Activated B cell treated with CpG ODN at 0.5 μM for 24 hours (primary cell): ENCODE measurements at regions not wholly inside any gene's neighbourhood (a gene's known extent, or its start where the extent isn't known, plus 50 kb on each side); places are given as distances from the start of the nearest gene placed in this dataset.
"Not testable (repeated sequence)": the region's sequence is repeated elsewhere in the genome, so short reads cannot be mapped to it uniquely, and the experiment has no call there.

Source experiments
- ATAC-seq: fragments of 200-7000 bp; cut with Tn5 transposase; one replicate; pipeline ENCODE4 v1.10.0; 2021; ENCODE audit warnings: low read depth, mild to moderate bottlenecking, moderate library complexity
- CTCF ChIA-PET: fragments of 350-600 bp; sonication (Branson Sonifier 250); formaldehyde crosslinking; loops from one replicate; lab custom pipeline; 2021; ENCODE audit warnings: antibody characterized with exemption; lab: Charles Lee
- POLR2A ChIA-PET: fragments of 350-600 bp; sonication (Branson Sonifier 250); formaldehyde crosslinking; loops from one replicate; lab custom pipeline; 2021; ENCODE audit warnings: antibody characterized with exemption; lab: Charles Lee
- DNase-seq: peaks from one replicate; pipeline ENCODE4 v3.0.0; 2022
- H3K27ac Mint-ChIP-seq: one replicate; pipeline ENCODE4 v1.8.0; 2020; ENCODE audit warnings: mixed read lengths
- H3K27me3 Mint-ChIP-seq: one replicate; pipeline ENCODE4 v1.8.0; 2021; ENCODE audit warnings: mixed read lengths
- H3K36me3 Mint-ChIP-seq: one replicate; pipeline ENCODE4 v1.8.0; 2021; ENCODE audit warnings: low read depth, mixed read lengths
- H3K4me1 Mint-ChIP-seq: one replicate; pipeline ENCODE4 v1.8.0; 2021; ENCODE audit warnings: mixed read lengths
- H3K4me3 Mint-ChIP-seq: one replicate; pipeline ENCODE4 v1.8.0; 2020; ENCODE audit warnings: mild to moderate bottlenecking, mixed read lengths
- H3K9me3 Mint-ChIP-seq: one replicate; pipeline ENCODE4 v1.8.0; 2020; ENCODE audit warnings: mixed read lengths
- intact Hi-C: fragments of 100-400 bp; cut with micrococcal nuclease; formaldehyde crosslinking; loops from one replicate; pipeline ENCODE4 v1.15.1; 2024
- TF ChIP-seq, protein P1 (sequence below): fragments of 200-600 bp; IDR thresholded peaks from one replicate; pipeline ENCODE4 v1.8.0; 2022; ENCODE audit warnings: antibody characterized with exemption, mild to moderate bottlenecking

DNA sequence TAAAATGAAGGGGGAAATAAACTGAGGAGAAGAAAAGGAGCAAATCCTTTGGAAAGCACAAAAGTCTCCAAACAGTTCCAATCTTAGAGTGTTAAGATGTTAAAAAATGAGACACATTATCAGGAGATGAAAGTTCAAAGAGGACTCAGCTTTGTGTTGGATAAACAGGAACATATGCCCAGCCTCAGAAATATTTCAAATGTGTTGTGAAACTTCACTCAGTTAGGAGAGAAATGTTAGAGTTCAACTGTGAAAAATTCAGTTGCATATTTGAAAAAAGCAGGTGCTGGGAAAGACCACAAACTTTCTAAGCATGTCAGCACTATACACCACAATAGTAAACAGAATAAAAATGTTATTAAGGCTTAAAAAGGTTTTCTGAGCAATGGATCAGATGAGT lies 136.8 kb upstream of the PRKD1 start:
- no peak for ATAC-seq
- TF ChIP-seq, protein P1, sequence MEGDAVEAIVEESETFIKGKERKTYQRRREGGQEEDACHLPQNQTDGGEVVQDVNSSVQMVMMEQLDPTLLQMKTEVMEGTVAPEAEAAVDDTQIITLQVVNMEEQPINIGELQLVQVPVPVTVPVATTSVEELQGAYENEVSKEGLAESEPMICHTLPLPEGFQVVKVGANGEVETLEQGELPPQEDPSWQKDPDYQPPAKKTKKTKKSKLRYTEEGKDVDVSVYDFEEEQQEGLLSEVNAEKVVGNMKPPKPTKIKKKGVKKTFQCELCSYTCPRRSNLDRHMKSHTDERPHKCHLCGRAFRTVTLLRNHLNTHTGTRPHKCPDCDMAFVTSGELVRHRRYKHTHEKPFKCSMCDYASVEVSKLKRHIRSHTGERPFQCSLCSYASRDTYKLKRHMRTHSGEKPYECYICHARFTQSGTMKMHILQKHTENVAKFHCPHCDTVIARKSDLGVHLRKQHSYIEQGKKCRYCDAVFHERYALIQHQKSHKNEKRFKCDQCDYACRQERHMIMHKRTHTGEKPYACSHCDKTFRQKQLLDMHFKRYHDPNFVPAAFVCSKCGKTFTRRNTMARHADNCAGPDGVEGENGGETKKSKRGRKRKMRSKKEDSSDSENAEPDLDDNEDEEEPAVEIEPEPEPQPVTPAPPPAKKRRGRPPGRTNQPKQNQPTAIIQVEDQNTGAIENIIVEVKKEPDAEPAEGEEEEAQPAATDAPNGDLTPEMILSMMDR = no peak
- intact Hi-C loops = no loop called here
- Mint-ChIP-seq H3K27ac (no peak overlapping the region), H3K27me3 (no peaks in the 10 kb centered on the region), H3K4me3 (no peak overlapping the region), H3K4me1 (no peaks in the 10 kb centered on the region), H3K36me3 (no peaks in the 10 kb centered on the region), H3K9me3 (no peaks in the 10 kb centered on the region)
- CTCF ChIA-PET = no interaction called here
- no peak for DNase-seq
- POLR2A ChIA-PET = no interaction called here

DNA sequence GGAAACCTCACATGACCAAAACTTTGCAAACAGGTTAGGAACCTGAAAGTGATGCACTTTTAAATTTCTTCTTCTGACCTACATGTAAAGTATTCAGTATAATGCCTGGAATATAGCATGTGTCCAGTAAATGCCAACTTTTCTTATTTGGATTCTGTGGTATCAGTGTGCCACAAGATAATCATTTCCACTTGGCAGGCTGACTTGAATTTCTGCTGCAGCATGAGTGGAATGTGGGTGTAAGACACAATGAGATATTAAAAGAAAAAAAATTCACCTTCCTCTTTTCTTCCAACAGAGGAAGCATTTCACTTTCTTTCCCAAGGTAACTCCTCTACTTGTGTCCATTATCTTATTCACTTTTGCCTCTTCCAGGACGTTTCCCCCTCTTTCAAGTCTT lies 141.9 kb upstream of the PRKD1 start:
- Mint-ChIP-seq H3K27me3 (no peaks in the 10 kb centered on the region), H3K36me3 (no peaks in the 10 kb centered on the region), H3K27ac (no peak overlapping the region), H3K4me1 (no peaks in the 10 kb centered on the region), H3K9me3 (peaks cover 11% of the 10 kb centered on the region), H3K4me3 (no peak overlapping the region)
- intact Hi-C loops = no loop called here
- CTCF ChIA-PET = no interaction called here
- POLR2A ChIA-PET = no interaction called here
- DNase-seq (no peak), ATAC-seq (no peak)
- TF ChIP-seq, protein P1 = no peak

DNA sequence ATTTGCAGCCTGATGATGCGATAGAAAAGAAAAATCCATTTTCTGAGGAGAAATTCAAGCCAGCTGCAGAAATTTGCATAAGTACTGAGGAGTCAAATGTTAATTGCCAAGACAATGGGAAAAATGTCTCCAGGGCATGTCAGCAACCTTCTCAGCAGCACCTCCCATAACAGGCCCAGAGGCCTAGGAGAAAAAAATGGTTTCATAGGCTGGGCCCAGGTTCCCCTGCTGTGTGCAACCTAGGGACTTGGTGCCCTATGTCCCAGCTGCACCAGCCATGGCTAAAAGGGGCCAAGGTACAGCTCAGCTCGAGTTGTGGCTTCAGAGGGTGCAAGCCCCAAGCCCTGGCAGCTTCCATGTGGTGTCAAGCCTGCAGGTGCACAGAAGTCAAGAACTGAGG lies 144.8 kb upstream of the PRKD1 start:
- POLR2A ChIA-PET, DNase-seq, ATAC-seq, intact Hi-C loops, CTCF ChIA-PET, H3K4me1 Mint-ChIP-seq, H3K27me3 Mint-ChIP-seq, H3K36me3 Mint-ChIP-seq, H3K27ac Mint-ChIP-seq, H3K4me3 Mint-ChIP-seq: not testable (repeated sequence)
- H3K9me3 Mint-ChIP-seq = peaks cover 11% of the 10 kb centered on the region

DNA sequence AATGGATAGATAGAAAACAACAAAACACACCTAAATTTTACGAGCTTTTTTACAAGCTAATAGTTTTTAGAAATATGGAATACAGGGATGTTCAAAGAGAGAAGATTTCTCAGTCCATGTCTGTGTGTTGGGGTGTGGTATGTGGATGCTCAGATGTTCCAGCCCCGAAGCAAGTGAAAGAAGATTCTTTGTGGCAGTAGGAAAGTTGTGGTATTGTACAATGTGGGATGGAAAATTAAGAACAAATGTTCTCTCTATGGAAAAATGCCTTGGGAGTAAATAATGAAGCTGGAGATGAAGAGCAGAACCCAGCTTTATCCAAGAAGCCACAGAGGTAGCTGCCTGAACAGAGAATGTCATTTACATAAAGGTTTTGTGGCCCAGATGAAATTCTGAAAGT lies 150.3 kb upstream of the PRKD1 start:
- POLR2A ChIA-PET = no interaction called here
- Mint-ChIP-seq H3K36me3 (no peaks in the 10 kb centered on the region), H3K4me1 (no peaks in the 10 kb centered on the region), H3K9me3 (peaks cover 4% of the 10 kb centered on the region), H3K4me3 (no peak overlapping the region), H3K27ac (no peak overlapping the region), H3K27me3 (no peaks in the 10 kb centered on the region)
- TF ChIP-seq, protein P1 = no peak
- DNase-seq (no peak), ATAC-seq (no peak)
- intact Hi-C loops = no loop called here
- CTCF ChIA-PET = no interaction called here

DNA sequence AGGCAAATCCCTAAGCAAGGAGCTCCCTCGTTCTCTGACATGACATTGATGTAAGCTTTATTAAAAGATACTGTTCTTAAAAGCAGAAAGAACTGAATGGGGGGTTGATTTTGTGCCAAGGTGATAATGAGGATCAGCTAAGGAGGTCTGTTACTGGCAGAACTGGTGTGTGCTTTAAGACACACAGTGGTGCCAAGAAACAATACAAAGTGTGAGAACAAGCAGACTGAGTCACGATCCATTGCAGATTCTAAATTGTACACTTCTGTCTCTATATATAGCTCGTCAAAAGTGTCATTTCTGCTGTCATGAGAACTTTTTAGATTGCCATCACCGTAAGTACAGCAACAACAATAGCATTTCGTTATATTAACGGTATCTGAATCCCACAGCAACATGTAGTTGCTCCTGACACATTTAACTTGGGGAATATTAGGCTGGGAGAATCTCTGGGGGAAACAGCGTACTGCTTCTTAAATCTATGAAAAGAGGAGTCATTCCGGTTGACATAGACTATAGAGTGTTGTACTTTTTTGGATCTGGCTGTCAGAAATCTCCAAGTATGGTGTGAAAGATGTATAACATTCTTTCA lies 151.3 kb upstream of the PRKD1 start:
- ChIA-PET POLR2A (no interaction called here), CTCF (no interaction called here)
- TF ChIP-seq, protein P1 = no peak

DNA sequence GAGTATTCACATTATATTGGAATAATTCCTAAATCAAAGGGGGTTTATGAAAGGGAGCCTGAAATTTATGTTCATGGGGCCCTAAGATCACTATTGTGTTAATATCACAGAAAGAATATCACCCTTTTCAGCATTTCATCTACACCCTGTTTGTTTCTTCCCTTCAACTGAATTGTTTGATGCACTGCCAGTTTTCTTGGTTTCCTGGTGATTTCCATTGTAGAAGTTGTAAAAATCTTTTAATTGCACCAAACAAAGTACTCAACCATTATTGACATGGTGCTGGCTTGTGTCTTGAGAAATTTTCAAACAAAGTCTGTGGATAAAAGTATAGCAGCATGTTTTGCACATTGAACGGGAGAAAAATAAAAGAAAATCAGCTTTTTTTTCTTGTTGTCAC lies 154.8 kb upstream of the PRKD1 start:
- intact Hi-C loops = no loop called here
- no peaks in the 10 kb centered on the region for H3K27me3 Mint-ChIP-seq
- H3K4me1 Mint-ChIP-seq = no peaks in the 10 kb centered on the region
- ChIA-PET POLR2A (no interaction called here), CTCF (no interaction called here)
- no peak overlapping the region for H3K4me3 Mint-ChIP-seq
- TF ChIP-seq, protein P1 = no peak
- ATAC-seq (no peak), DNase-seq (no peak)
- H3K27ac Mint-ChIP-seq = no peak overlapping the region
- H3K9me3 Mint-ChIP-seq = peaks cover under 1% of the 10 kb centered on the region
- H3K36me3 Mint-ChIP-seq = no peaks in the 10 kb centered on the region

More for the DNA sequence above, 151.3 kb upstream of the PRKD1 start:
- Mint-ChIP-seq H3K4me1 (no peaks in the 10 kb centered on the region), H3K36me3 (no peaks in the 10 kb centered on the region), H3K4me3 (no peak overlapping the region), H3K27me3 (no peaks in the 10 kb centered on the region), H3K9me3 (no peaks in the 10 kb centered on the region), H3K27ac (no peak overlapping the region)
- no peak for ATAC-seq
- no peak for DNase-seq
- intact Hi-C loops = no loop called here
